ENCODE measurements at regions not wholly inside any gene's neighbourhood (a gene's known extent, or its start where the extent isn't known, plus 50 kb on each side); places are given as distances from the start of the nearest gene placed in this dataset.
A peak's percentile ranks its signal among the peaks of the same experiment; 100 is the strongest.
"Not testable (repeated sequence)": the region's sequence is repeated elsewhere in the genome, so short reads cannot be mapped to it uniquely, and the experiment has no call there.

DNA sequence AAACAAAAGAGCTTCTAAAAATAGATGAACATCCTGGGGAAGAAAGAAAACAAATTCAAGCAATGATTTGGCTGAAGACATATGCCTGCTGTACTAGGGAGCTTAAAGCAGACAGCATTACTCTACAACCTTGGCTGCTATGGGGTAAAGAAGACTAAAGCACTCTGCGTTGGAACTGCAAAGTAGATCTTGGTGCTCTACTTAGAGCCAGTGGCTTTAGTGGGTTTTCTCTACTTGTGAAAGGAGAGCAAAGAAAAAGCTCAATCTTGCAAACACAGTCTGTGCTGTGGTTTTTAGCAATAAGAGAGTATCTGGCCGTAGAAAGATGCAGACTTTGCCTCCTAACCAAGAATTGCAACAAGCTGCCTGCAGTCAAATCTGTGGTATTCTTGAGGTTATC, 334.7 kb upstream of the NDST3 start:
- no peak for TF ChIP-seq JUND (IDR thresholded peaks at IDR 0.05; ENCODE audit: low read depth)
- no peak for DNase-seq (ENCODE audit: low read depth in 1 of 2, low spot score in 1 of 2)
- in situ Hi-C loops (cut with HindIII; ENCODE audit: low pct_unique_long_range_greater_than_20kb, low sequenced_read_pairs), result no loop called here

DNA sequence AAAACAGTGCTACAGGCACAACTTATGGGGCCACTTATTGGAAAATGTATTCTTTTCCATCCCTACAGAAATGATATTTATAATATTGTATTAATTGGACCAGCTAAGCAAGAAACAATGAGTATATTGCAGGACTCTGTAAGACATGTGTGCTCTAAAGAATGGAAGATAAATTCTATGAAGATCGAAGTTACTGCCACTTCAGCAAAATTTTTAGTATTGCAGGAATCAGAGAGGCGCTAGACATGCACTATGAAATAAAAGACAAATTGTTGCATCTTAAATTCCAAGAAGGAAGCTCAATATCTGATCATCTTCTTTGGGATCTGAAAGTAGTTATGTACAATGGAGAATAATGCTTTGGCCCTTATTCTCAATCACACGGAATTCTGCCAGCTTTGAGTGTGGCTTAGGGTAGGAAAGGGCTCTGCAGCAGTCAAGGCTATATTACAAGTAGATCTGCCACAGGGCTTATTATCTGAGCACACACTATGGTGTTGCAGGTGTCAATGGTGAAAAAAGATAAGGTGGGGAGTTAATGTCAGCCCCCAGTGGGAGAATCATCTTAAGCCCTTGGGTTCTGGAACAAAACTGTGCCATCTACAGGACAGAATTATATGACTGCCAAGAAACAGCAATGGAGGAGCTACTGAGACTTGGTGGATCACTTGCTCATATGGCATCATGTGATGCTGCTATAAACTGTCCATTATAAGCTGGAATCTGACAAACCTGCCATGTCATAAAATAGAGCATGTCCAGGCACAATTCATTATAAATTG, 334.0 kb upstream of the NDST3 start:
- peak in 1 of 2 experiments; percentile 12 for DNase-seq (ENCODE audit: low read depth in 1 of 2, low spot score in 1 of 2)
- in situ Hi-C loops (cut with HindIII; ENCODE audit: low pct_unique_long_range_greater_than_20kb, low sequenced_read_pairs), result no loop called here
- TF ChIP-seq JUND (IDR thresholded peaks at IDR 0.05; ENCODE audit: low read depth), result no peak

DNA sequence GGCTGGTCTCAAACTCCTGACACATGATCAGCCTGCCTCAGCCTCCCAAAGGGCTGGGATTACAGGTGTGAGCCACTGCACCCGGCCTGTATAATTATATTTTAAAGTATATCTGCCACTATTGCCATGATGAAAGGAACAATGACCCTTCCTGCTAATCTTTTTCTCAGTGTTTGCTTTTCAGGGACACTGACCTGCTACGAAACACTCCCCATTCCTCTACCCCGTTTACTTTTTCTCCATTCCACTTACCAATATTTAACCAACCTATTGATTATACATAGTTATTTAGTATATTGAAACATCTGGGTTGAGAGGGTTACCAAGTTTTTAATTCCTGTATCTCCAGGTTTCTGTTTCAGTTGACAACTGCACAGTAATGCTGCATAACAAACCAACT, 331.9 kb upstream of the NDST3 start:
- no peak for DNase-seq (ENCODE audit: low read depth in 1 of 2, low spot score in 1 of 2)
- no peak for TF ChIP-seq JUND (IDR thresholded peaks at IDR 0.05; ENCODE audit: low read depth)
- in situ Hi-C loops (cut with HindIII; ENCODE audit: low pct_unique_long_range_greater_than_20kb, low sequenced_read_pairs), result no loop called here

DNA sequence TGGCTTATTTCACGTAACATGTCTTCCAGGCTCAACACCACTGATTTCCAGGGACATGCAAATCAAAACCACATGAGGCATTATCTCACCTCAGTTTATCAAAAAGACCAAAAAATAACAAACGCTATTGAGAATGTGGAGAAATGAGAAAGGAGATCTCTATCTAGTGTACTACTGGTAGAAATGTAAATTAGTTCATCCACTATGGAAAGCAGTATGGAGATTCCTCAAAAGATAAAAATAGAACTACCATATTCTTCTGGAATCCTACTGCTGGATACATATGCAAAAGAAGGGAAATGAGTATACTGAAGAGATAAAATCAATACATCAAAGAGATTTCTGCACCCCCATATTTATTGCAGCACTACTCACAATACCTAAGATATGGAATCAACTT, 329.6 kb upstream of the NDST3 start:
- in situ Hi-C loops (cut with HindIII; ENCODE audit: low pct_unique_long_range_greater_than_20kb, low sequenced_read_pairs), result no loop called here
- no peak for DNase-seq (ENCODE audit: low read depth in 1 of 2, low spot score in 1 of 2)
- no peak for TF ChIP-seq JUND (IDR thresholded peaks at IDR 0.05; ENCODE audit: low read depth)

DNA sequence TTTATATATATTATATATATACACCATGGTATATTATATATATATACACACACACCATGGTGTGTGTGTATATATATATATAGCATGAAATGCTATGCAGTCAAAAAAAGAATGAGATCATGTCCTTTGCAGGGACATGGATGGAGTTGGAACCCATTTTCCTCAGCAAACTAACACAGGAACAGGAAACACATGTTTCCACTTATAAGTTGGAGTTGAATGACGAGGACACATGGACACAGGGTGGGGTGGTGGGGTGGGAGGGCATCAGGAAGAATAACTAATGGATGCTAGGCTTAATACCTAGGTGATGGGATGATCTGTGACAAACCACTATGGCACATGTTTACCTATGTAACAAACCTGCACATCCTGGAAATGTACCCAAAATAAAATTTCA, 293.6 kb upstream of the NDST3 start:
- in situ Hi-C loops (cut with HindIII; ENCODE audit: low pct_unique_long_range_greater_than_20kb, low sequenced_read_pairs), result no loop called here
- no peak for TF ChIP-seq JUND (IDR thresholded peaks at IDR 0.05; ENCODE audit: low read depth)
- DNase-seq (ENCODE audit: low read depth in 1 of 2, low spot score in 1 of 2), result no peak

DNA sequence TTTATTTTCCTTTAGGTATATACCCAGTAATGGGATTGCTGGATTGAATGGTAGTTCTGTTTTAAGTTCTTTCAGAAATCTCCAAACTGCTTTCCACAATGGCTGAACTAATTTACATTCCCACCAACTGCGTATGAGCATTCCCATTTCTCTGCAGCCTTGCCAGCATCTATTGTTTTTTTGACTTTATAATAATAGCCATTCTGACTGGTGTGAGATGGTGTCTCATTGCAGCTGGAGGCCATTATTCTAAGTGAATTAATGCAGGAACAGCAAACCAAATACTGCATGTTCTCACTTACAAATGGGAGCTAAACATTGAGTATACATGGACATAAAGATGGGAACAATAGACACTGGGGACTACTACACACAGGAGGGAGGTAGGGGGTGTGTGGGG, 288.9 kb upstream of the NDST3 start:
- in situ Hi-C loops (cut with HindIII; ENCODE audit: low pct_unique_long_range_greater_than_20kb, low sequenced_read_pairs); DNase-seq (ENCODE audit: low read depth in 1 of 2, low spot score in 1 of 2): not testable (repeated sequence)

DNA sequence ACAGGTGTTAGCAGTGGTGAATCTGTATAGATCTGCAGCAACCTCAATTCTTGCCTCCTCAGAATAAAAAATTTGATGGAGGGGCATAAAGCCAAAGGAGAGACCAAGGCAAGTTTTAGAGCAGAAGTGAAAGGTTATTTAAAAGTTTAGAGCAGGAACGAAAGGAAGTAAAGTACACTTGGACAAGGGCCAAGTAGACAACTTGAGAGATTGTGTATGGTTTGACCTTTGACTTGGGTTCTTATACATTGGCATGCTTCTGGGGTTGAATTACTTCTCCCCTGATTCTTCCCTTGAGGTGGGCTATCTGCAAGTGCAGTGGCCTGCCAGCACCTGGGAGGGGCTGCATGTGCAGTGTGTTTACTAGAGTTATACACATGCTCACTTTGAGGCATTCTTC, 278.8 kb upstream of the NDST3 start:
- no peak for TF ChIP-seq JUND (IDR thresholded peaks at IDR 0.05; ENCODE audit: low read depth)
- DNase-seq (ENCODE audit: low read depth in 1 of 2, low spot score in 1 of 2), result no peak
- in situ Hi-C loops (cut with HindIII; ENCODE audit: low pct_unique_long_range_greater_than_20kb, low sequenced_read_pairs), result no loop called here

DNA sequence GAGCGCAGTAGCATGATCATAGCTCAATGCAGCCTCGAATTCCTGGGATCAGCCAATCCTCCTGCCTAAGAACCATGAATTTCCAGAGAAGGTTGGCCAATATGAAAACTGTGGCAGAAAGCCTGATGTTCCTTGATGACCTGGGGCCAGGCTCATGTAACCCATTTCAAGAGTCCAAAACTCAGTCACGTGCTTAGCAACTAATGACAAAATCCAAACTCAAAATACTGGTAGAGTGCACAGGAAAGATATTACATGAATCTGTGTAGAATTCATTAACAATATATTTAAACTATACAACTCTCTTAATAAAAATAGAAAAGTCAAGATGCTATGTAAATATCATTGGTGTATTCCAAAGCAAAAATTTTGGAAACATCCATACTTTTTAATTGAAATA, 265.7 kb upstream of the NDST3 start:
- TF ChIP-seq JUND (IDR thresholded peaks at IDR 0.05; ENCODE audit: low read depth), result no peak
- in situ Hi-C loops (cut with HindIII; ENCODE audit: low pct_unique_long_range_greater_than_20kb, low sequenced_read_pairs), result no loop called here
- DNase-seq (ENCODE audit: low read depth in 1 of 2, low spot score in 1 of 2), result no peak

DNA sequence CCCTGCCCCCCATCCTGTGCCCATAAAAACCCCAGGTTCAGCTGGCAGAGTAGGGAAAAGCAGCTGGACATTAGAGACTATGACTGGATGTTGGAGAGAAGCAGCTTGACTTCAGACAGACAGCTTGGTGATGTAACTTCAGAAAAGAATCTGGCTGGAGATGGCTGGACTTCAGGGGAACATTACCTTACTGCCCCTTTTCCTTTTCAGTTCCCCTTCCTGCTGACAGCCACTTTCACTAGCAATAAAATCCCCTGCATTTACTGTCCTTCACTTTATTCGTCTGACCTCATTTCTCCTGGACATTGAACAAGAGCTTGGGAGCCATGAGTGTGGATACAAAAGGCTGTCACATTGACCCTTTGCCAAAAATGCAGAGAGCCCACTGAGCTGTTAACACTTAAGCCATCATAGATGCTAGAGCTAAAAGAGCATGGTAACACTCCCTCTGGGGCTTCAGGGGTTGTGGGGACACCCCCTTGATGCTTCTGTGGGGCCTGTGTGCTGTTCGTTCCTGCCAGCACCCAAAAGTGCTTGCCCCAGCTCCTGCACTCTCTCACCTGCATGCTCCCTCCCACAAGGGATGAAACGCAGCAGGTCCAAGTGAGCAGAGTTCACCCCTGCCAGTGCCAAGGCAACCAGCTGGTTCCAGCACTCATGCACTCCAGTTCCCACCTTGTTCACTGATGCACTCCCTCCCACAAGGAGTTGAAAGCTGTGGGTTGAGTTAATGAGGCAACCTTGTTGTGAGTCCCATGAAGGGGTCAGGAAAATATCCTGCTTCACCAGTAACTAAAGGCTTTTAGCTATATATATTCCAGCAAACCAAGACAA, 263.8 kb upstream of the NDST3 start:
- in situ Hi-C loops (cut with HindIII; ENCODE audit: low pct_unique_long_range_greater_than_20kb, low sequenced_read_pairs), result no loop called here
- TF ChIP-seq JUND (IDR thresholded peaks at IDR 0.05; ENCODE audit: low read depth), result no peak

DNA sequence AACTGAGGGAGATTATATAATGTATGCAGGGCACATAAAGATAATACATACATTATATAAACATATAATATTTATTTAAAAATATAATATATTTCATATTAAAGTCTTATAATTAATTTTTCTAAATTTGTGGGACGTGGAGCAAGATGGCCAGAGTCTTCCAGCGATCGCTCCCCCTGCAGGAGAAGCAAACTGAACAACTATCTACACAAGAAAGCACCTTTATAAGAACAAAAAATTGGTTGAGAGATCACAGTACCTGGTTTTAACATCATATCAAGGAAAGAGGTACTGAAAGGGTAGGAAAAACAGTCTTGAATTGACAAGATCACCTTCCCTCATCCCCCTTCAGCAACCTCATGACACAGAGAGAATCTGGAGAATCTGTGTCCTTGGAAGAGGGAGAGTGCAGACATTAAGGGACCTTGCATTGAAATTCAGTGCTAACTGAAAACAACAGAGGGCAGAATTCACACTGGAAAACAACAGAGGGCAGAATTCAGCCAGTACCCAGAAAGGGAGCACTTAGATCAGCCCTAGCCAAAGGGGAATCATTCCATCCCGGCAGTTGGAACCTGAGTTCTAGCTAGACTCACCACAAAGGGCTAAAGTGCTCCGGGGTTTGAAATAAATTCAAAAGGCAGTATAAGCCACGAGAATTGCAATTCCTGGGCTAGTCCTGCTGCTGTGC, 262.5 kb upstream of the NDST3 start:
- in situ Hi-C loops (cut with HindIII; ENCODE audit: low pct_unique_long_range_greater_than_20kb, low sequenced_read_pairs), result no loop called here
- no peak for DNase-seq (ENCODE audit: low read depth in 1 of 2, low spot score in 1 of 2)
- TF ChIP-seq JUND (IDR thresholded peaks at IDR 0.05; ENCODE audit: low read depth), result no peak

More for the DNA sequence above, 263.8 kb upstream of the NDST3 start:
- DNase-seq (ENCODE audit: low read depth in 1 of 2, low spot score in 1 of 2), result no peak

DNA sequence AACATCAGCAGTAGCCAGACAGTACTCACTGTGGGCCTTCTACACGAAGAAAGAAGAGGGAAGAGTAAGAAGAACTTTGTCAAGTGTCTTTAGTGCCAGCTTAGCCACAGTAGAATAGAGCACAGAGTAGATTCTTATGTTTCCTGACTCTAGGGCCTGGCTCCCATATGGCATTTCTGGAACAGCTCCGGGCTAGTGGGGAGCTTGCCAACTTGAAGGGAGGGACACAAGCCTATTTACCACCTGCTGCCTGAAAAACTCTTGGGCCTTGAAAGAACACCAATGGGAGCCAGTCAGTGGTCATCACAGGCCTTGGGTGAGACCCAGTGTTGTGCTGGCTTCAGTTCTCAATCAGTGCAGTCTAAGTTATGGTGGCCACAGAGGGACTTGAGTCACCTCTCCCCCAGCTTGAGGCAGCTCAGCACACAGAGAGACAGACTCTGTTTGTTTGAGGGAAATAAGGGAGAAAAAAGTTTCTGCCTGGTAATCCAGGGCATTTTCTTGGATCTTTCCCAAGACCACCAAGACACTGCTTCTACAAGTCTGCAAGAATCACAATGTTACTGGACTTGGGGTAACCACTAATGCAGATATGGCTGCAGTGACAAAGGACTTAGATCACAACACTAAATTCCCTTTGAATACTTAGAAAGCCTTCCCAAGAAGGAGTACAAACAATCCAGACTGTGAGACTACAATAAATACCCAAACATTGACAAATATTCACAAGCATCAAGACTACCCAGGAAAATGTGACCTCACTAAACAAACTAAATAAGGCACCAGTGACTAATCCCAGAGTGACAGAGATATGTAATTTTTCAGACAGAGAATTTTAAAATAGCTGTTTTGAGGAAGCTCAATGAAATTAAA, 261.0 kb upstream of the NDST3 start:
- no peak for TF ChIP-seq JUND (IDR thresholded peaks at IDR 0.05; ENCODE audit: low read depth)
- no peak for DNase-seq (ENCODE audit: low read depth in 1 of 2, low spot score in 1 of 2)
- in situ Hi-C loops (cut with HindIII; ENCODE audit: low pct_unique_long_range_greater_than_20kb, low sequenced_read_pairs), result no loop called here

DNA sequence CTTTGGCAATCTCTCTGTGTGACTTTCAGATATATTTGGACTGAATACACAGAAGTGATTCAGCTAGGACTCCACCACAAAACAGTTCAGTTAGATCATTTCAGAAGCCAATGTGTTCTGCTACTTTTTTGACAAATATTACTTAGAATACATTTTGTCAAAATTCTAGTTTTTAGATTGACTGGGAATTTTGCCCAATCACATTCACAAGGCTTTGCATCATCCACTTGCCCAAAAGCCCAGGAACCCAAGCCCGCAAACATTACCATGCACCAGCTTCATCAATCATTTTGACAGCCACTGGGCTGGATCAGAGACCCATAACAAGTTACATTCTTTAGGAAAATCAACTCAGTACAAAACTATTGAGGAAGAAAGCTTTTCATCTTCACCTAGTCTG, 256.6 kb upstream of the NDST3 start:
- no peak for TF ChIP-seq JUND (IDR thresholded peaks at IDR 0.05; ENCODE audit: low read depth)
- no peak for DNase-seq (ENCODE audit: low read depth in 1 of 2, low spot score in 1 of 2)

More for the DNA sequence above, 256.6 kb upstream of the NDST3 start:
- in situ Hi-C loops (cut with HindIII; ENCODE audit: low pct_unique_long_range_greater_than_20kb, low sequenced_read_pairs), result no loop called here
